DMS79 treated with DMSO at 0.1 percent for 48 hours (cell line): ENCODE measurements at regions not wholly inside any gene's neighbourhood (a gene's known extent, or its start where the extent isn't known, plus 50 kb on each side); places are given as distances from the start of the nearest gene placed in this dataset.
"Not testable (repeated sequence)": the region's sequence is repeated elsewhere in the genome, so short reads cannot be mapped to it uniquely, and the experiment has no call there.

Experiments
- DNase-seq: peaks from one replicate; lab custom pipeline; 2025; lab: John Stamatoyannopoulos, UW

GRCh38 chr4:38338939-38339338 is 325.1 kb upstream of the KLF3 start:
- DNase-seq: not testable (repeated sequence)

- DNase-seq: no peak
Observed at GRCh38 chr4:38343608-38344007, 320.4 kb upstream of the KLF3 start.

DNA sequence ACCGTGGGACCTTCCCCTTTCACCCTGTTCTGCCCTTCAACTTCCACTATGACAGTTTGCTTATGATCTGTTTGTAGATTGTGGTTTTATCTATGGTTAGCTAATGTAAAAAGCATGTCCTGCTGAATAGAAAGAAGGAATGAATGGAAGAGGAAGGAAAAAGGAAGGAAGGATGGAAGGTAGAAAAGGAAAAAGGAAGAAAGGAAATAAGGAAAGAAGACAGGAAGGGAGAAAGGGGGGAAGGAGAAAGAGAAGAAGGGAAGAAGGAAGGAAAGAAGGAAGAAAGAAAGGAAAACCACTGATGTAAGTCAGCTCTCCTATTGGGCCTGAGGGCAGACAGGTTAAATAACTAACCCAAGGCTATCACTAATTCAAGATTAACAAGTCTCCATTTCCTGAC is 319.1 kb upstream of the KLF3 start:
- no peak for DNase-seq

- no peak for DNase-seq
Observed at GRCh38 chr4:38347251-38347650, 316.7 kb upstream of the KLF3 start.

DNA sequence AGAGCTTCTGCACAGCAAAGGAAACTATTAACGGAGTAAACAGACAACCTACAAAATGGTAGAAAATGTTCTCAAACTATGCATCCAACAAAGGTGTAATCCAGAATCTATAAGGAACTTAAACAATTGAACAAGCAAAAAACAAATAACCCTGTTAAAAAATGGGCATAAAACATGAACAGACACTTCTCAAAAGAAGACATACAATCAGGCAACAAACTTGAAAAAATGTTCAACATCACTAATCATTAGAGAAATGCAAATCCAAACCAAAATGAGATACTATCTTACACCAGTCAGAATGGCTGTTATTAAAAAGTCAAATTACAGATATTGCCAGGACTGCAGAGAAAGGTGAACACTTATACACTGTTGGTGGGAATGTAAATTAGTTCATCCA is 309.6 kb upstream of the KLF3 start:
- DNase-seq: no peak

- DNase-seq: no peak
Observed at GRCh38 chr4:38354872-38355271, 309.1 kb upstream of the KLF3 start.

DNA sequence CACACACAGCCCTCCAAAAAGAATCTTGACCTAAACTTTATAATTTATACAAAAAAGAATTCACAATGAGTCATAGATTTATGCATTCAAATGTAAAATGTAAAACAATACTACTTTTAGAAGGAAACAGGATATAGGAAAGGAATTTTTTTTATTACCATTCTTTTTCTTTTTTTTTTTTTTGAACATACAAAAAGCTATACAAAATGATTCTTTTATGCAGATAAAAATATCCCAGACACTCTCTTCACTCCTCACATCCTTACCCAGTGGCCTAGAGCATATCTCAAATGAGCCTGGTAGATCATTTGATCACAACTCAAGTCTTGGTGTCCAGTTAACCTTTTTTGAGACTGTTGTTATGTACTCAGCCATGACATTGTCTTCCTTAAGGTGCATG is 307.3 kb upstream of the KLF3 start:
- DNase-seq: no peak

GRCh38 chr4:38357546-38357945 is 306.5 kb upstream of the KLF3 start:
- no peak for DNase-seq

DNA sequence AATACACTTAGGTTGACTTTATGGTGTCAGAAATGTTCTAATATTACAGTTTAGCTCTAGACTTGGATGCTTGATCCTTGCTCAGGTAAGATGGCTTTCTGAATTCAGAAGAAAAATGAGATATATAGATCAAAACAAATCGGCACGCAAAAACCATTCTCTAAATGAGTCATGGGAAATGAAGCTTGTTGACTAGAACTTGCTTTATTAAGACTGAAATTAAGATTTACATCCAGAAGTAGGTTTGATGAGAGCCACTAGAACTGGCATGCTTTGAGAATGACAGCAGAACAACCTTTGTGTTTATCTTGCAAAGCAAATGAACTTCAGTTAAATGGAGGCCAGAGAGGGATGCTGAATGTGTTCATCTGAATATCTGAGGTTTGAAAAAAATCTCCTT is 304.9 kb upstream of the KLF3 start:
- DNase-seq: no peak

DNA sequence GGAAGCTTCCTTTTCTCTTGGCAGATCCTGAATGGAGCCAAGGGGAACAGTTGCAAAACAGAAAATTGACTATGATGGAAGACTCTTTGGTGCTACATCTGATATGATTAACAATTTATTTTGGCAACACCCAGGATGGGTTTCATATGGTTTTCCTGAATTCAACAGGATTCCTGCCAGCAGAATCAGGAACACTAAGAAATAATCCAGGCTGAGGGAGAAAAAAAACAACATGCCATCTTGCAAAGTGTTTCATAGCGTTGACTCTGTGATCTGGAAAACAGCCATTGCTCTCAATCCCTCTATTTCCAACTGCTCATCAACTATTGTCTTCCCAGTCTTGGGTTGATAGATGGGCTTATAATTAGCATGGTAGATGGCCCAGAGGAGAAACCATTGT is 303.8 kb upstream of the KLF3 start:
- DNase-seq: no peak

- DNase-seq: no peak
Observed at GRCh38 chr4:38364383-38364963, 299.5 kb upstream of the KLF3 start.

- no peak for DNase-seq
Observed at GRCh38 chr4:38365261-38365660, 298.7 kb upstream of the KLF3 start.

- DNase-seq: peak; percentile 7
Observed at GRCh38 chr4:38365748-38366310, 298.2 kb upstream of the KLF3 start.

GRCh38 chr4:38366456-38366855 is 297.5 kb upstream of the KLF3 start:
- peak; percentile 0 for DNase-seq

GRCh38 chr4:38366997-38367396 is 297.0 kb upstream of the KLF3 start:
- DNase-seq: no peak

DNA sequence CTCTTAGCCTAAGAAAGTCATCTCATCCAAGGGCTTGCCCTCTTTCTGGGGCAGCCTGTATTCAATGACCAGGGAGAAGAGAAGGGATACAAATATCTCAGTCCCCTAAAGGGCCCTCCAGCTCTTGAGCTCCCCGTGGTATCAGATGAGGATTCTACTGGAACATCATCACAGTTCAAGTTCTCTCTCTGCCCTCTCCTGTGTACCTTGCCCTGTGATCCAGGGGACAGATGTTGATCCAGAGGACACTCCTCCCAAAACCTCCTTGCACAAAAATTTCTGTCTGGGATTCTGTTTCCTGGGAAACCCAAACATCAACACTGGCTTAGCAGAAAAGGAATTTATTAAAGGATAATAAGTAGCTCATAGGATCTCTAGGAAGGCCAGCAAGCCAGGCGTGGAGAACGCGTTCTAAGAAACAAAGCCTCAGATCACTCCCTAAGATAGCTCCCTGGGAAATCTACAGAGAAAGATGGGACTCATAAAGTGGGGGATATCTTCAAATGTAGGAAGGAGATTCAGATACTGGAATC is 296.3 kb upstream of the KLF3 start:
- DNase-seq: no peak

GRCh38 chr4:38368613-38369012 is 295.4 kb upstream of the KLF3 start:
- DNase-seq: no peak

DNA sequence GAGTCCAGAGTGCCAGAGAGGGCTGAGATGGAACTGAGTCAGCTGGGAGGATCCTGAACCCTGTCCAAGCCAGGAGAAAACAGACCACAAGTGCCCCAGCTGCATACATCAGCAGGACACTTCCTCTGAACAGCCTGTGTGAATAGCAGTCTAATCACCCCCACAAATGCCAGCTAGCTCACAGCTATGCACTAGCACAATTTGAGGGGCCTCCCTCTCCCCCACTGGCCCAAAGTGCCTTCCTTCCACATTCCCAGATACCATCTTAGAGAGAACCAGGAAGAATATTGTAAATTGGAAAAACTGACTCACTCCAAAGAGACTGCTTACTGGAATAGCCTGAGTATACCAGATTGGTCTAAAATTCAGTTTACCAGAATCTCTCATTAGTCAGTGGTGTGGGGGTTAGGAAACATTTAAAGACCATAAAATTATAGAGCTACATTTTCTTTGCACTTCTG is 292.6 kb upstream of the KLF3 start:
- no peak for DNase-seq

DNA sequence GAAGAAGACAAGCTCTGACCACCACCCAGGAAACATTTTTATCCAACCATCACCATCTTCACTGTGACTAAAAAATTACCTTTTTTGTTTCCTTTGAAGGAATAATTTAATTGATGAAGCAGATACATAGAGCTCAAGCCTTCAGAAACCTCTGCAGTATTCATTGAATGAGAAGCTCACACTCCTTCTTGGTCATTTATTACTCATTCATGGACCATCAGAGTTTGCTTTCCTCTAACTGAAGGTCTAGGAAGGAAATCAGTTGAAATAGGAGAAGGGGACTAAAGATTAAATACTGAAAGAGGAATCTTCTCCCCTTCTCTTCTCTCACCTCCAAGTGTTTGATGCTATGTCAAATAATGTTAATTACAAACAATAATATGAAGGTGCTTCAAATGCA is 290.6 kb upstream of the KLF3 start:
- DNase-seq: no peak

DNA sequence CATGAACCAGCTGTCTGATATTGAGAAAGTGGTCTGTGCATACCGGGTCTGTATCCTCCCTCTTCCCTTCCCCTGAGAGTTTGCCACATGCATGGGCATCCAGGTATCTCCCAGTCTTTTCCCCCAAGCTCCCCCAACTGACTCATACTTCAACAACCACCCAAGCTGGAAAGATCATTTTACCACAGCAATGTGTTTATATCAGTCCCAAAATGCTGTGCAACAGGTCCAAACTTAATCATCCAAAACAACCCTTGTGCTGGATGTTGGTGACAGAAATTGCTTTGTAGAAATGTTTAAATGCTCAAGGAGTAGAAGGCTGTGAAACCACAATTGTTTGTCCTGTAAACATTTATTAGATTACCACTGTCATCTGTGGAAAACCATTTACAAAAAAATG is 286.8 kb upstream of the KLF3 start:
- DNase-seq: no peak

GRCh38 chr4:38378478-38378877 is 285.5 kb upstream of the KLF3 start:
- no peak for DNase-seq

GRCh38 chr4:38381788-38382187 is 282.2 kb upstream of the KLF3 start:
- DNase-seq: no peak

GRCh38 chr4:38382520-38382919 is 281.5 kb upstream of the KLF3 start:
- no peak for DNase-seq

DNA sequence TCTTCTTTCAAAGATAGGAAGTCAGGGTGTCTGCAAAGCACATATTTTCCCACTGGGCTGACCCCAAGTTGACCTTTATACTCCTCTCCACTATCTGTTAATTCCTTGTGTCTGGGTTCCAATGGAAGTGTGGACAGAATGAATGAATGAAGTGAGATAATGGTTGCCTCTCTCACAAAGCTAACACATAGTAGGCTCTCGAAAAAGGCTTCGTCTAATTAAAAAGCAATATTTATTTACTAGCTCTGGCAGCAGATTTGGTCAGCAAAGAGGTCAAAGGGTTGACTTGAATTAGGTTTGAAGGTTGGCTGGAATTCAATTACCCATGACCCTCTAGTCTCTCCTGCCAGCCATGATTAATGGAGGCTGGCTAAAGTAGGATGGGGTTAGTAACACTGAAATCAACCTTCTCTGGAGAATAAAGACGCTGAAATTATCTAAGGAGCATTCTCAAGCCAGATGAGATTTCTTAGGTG is 280.3 kb upstream of the KLF3 start:
- no peak for DNase-seq
